ENCODE measurements at regions not wholly inside any gene's neighbourhood (a gene's known extent, or its start where the extent isn't known, plus 50 kb on each side); places are given as distances from the start of the nearest gene placed in this dataset.
A peak's percentile ranks its signal among the peaks of the same experiment; 100 is the strongest.

DNA sequence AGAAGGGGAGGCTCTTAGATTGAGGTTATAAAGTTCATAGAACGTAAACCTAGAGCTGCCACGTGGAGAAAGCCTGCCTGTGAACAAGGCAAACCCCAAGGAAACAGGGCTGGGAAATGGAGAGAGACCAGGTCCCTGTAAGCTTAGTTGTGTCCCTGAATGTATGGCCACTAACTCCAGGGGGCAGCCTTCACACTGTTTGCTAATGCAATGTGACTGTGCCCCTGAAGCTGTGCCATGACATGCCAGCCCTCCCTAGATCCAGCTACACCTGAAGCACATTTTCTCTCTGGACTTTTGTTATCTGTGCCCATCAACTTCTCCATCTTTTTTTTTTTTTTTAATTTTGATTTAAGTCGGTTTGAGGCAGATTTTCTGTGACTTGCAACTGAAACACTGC is 60.6 kb upstream of the TMCC3 start:
- no peaks in the 10 kb centered on the region for H3K4me1 ChIP-seq
- H3K27ac ChIP-seq: no peak overlapping the region
- H3K4me3 ChIP-seq: no peak overlapping the region
- no peaks in the 10 kb centered on the region for H3K9me3 ChIP-seq
- DNase-seq: no peak
- intact Hi-C loops (cut with DNase I; ENCODE audit: low total_unique reads): no loop called here
- no peaks in the 10 kb centered on the region for H3K27me3 ChIP-seq
- no peak for TF ChIP-seq POLR2A (IDR thresholded peaks at IDR 0.05)
- TF ChIP-seq, protein P1, sequence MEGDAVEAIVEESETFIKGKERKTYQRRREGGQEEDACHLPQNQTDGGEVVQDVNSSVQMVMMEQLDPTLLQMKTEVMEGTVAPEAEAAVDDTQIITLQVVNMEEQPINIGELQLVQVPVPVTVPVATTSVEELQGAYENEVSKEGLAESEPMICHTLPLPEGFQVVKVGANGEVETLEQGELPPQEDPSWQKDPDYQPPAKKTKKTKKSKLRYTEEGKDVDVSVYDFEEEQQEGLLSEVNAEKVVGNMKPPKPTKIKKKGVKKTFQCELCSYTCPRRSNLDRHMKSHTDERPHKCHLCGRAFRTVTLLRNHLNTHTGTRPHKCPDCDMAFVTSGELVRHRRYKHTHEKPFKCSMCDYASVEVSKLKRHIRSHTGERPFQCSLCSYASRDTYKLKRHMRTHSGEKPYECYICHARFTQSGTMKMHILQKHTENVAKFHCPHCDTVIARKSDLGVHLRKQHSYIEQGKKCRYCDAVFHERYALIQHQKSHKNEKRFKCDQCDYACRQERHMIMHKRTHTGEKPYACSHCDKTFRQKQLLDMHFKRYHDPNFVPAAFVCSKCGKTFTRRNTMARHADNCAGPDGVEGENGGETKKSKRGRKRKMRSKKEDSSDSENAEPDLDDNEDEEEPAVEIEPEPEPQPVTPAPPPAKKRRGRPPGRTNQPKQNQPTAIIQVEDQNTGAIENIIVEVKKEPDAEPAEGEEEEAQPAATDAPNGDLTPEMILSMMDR (IDR thresholded peaks at IDR 0.05): no peak
- no peaks in the 10 kb centered on the region for H3K36me3 ChIP-seq

DNA sequence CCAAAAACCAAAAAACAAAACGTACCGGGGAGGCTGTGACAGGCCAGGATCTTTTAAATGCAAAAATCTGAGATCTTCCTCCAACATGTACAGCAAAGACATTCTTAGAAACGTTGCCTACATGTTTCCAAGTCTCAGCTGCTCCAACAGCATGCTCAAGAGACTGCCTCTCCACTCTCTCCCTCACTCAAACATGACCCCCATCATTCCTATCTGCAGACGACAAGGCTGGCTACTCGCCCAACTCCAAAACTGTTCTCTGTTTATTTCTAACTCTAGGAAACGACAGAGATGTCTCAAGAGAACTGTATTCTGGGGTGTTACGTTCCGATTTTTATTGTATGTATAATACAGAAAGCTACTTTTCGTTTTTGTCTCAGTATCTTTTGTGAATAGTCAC is 57.5 kb upstream of the TMCC3 start:
- peak; percentile 78 to 81 for DNase-seq
- TF ChIP-seq POLR2A (IDR thresholded peaks at IDR 0.05): no peak
- TF ChIP-seq, protein P1 (IDR thresholded peaks at IDR 0.05): no peak
- Histone ChIP-seq H3K27me3 (no peaks in the 10 kb centered on the region), H3K36me3 (no peaks in the 10 kb centered on the region), H3K27ac (peak overlapping the region; percentile 58 to 60), H3K4me3 (no peak overlapping the region), H3K9me3 (no peaks in the 10 kb centered on the region), H3K4me1 (peaks cover 0 to 10% of the 10 kb centered on the region in 2 donors)
- intact Hi-C loops (cut with DNase I; ENCODE audit: low total_unique reads): loop anchor here (5.0 kb wide), 1 partner anchor 56 kb away; the partner anchor contains the start of gene TMCC3

DNA sequence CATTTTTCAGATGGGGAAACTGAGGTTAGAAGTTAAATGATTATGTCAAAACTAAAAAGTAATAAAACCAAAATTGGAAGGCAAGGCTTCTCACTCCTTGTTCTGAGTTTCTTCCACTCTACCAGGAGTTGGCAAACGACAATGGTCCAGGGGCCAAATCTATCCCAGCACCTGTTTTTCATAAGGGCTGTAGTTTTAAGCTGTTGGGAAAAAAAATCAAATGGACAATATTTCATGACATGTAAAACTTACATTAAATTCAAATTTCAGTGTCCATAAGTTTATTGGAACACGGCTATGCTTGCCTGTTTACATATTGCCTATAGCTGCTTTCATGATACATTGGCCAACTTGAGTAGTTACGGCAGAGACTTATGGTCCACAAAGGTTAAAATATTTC is 56.7 kb upstream of the TMCC3 start:
- Histone ChIP-seq H3K27ac (peak overlapping the region in 1 of 2 donors; percentile 60), H3K36me3 (no peaks in the 10 kb centered on the region), H3K4me1 (peaks cover 0 to 10% of the 10 kb centered on the region in 2 donors), H3K4me3 (no peak overlapping the region), H3K9me3 (no peaks in the 10 kb centered on the region), H3K27me3 (no peaks in the 10 kb centered on the region)
- intact Hi-C loops (cut with DNase I; ENCODE audit: low total_unique reads): loop anchor here (5.0 kb wide), 1 partner anchor 55 kb away; the partner anchor contains the start of gene TMCC3
- TF ChIP-seq POLR2A (IDR thresholded peaks at IDR 0.05): no peak
- TF ChIP-seq, protein P1 (IDR thresholded peaks at IDR 0.05): no peak
- no peak for DNase-seq

DNA sequence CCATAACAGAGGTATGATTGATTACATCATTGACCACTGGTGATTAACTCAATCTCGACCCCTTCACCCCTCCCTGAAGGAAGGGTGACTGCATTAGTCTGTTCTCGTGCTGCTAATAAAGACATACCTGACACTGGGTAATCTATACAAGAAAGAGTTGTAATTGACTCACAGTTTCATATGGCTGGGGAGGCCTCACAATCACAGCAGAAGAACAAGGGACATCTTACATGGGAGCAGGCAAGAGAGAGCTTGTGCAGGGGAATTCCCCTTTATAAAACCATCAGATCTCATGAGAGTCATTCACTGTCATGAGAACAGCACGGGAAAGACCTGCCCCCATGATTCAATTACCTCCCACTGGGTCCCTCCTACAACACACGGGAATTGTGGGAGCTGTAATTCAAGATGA is 55.9 kb upstream of the TMCC3 start:
- no peak for DNase-seq
- H3K4me1 ChIP-seq: peaks cover 0 to 10% of the 10 kb centered on the region in 2 donors
- intact Hi-C loops (cut with DNase I; ENCODE audit: low total_unique reads): loop anchor here (5.0 kb wide), 1 partner anchor 54 kb away; the partner anchor contains the start of gene TMCC3
- no peak overlapping the region for H3K4me3 ChIP-seq
- H3K9me3 ChIP-seq: no peaks in the 10 kb centered on the region
- H3K27me3 ChIP-seq: no peaks in the 10 kb centered on the region
- H3K27ac ChIP-seq: peak overlapping the region in 1 of 2 donors; percentile 26
- TF ChIP-seq, protein P1 (IDR thresholded peaks at IDR 0.05): no peak
- no peak for TF ChIP-seq POLR2A (IDR thresholded peaks at IDR 0.05)
- H3K36me3 ChIP-seq: no peaks in the 10 kb centered on the region

DNA sequence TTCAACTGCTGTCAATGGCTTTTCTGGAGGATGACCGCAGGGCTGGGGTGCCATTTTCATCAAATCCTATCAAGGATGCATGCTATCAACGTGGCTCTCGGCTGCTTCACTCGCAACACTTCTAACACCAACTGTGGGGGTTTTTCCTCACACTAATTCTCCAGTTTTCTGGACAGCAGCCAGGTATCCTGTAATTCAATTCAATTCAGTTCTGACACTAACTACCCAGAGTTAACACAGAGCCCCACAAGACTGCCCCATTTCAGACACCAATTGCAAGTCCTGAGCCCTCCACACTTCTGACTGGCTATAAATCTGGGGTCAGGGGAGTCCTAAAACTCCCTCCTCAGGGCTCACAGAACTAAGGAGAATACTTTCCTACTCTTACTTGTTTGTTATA is 55.3 kb upstream of the TMCC3 start:
- Histone ChIP-seq H3K27ac (peak overlapping the region; percentile 13 to 37), H3K4me3 (no peak overlapping the region), H3K27me3 (no peaks in the 10 kb centered on the region), H3K9me3 (no peaks in the 10 kb centered on the region), H3K36me3 (no peaks in the 10 kb centered on the region), H3K4me1 (peaks cover 0 to 10% of the 10 kb centered on the region in 2 donors)
- TF ChIP-seq POLR2A (IDR thresholded peaks at IDR 0.05): no peak
- TF ChIP-seq, protein P1 (IDR thresholded peaks at IDR 0.05): no peak
- intact Hi-C loops (cut with DNase I; ENCODE audit: low total_unique reads): loop anchor here (5.0 kb wide), 1 partner anchor 53 kb away; the partner anchor contains the start of gene TMCC3
- no peak for DNase-seq
